ENCODE measurements at regions not wholly inside any gene's neighbourhood (a gene's known extent, or its start where the extent isn't known, plus 50 kb on each side); places are given as distances from the start of the nearest gene placed in this dataset.

- no peaks in the 10 kb centered on the region for H4K20me1 ChIP-seq (ENCODE audit: control insufficient read depth, insufficient read depth, low read depth, low read length)
- peaks cover 17% of the 10 kb centered on the region; the same call in 1 of the 2 replicates for H3K9me3 ChIP-seq (ENCODE audit: control insufficient read depth, insufficient read depth, low read length)
- no peaks in the 10 kb centered on the region for H3K79me2 ChIP-seq (ENCODE audit: control insufficient read depth, low read length)
- H3K27ac ChIP-seq (ENCODE audit: low read depth, low read length), result peak overlapping the region; percentile 46
- peaks cover 31% of the 10 kb centered on the region for H3K4me1 ChIP-seq (ENCODE audit: control insufficient read depth, low read length)
- H3K27me3 ChIP-seq (ENCODE audit: control insufficient read depth, low read length), result no peaks in the 10 kb centered on the region
- peaks cover 23% of the 10 kb centered on the region for H3K36me3 ChIP-seq (ENCODE audit: control insufficient read depth, low read length)
- H3K4me3 ChIP-seq (ENCODE audit: low read length), result no peak overlapping the region
- TF ChIP-seq, protein P1, sequence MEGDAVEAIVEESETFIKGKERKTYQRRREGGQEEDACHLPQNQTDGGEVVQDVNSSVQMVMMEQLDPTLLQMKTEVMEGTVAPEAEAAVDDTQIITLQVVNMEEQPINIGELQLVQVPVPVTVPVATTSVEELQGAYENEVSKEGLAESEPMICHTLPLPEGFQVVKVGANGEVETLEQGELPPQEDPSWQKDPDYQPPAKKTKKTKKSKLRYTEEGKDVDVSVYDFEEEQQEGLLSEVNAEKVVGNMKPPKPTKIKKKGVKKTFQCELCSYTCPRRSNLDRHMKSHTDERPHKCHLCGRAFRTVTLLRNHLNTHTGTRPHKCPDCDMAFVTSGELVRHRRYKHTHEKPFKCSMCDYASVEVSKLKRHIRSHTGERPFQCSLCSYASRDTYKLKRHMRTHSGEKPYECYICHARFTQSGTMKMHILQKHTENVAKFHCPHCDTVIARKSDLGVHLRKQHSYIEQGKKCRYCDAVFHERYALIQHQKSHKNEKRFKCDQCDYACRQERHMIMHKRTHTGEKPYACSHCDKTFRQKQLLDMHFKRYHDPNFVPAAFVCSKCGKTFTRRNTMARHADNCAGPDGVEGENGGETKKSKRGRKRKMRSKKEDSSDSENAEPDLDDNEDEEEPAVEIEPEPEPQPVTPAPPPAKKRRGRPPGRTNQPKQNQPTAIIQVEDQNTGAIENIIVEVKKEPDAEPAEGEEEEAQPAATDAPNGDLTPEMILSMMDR (IDR thresholded peaks at IDR 0.05; ENCODE audit: low read depth, low read length, poor library complexity, severe bottlenecking), result no peak
- no peak for TF ChIP-seq EZH2phosphoT487 (IDR thresholded peaks at IDR 0.05; ENCODE audit: borderline replicate concordance, low read length)
- peak overlapping the region; percentile 64 for H3K4me2 ChIP-seq (ENCODE audit: low read length)
- no peaks in the 10 kb centered on the region for H3K9me2 ChIP-seq (replicated peaks; ENCODE audit: control insufficient read depth, low read length)
- no peaks in the 10 kb centered on the region for H3F3A ChIP-seq (ENCODE audit: control insufficient read depth, insufficient read depth)
Observed at GRCh38 chr1:194829492-194829891, 1643.1 kb upstream of the B3GALT2 start.

DNA sequence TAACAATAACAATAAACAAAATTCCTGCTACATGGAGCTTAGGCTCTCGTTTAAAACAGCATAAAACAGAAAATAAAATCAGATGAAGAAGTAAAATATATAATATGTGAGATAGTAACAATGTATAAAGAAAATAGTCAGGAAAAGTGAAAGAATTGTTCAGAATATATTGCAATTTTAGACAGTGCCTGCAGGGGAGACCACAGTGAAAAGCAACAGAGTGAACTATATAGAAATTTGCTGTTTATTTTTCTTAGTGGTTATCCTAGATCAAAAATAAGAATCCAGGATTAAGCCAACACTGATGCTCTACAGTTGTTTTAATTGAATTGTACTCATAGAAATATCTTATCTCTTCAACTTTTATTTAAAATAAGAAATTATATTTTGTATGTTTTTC is 1639.0 kb upstream of the B3GALT2 start:
- no peaks in the 10 kb centered on the region for H4K20me1 ChIP-seq (ENCODE audit: control insufficient read depth, insufficient read depth, low read depth, low read length)
- H3K4me3 ChIP-seq (ENCODE audit: low read length), result no peak overlapping the region
- H3K27ac ChIP-seq (ENCODE audit: low read depth, low read length), result no peak overlapping the region
- H3K4me1 ChIP-seq (ENCODE audit: control insufficient read depth, low read length), result peaks cover 12% of the 10 kb centered on the region
- H3K4me2 ChIP-seq (ENCODE audit: low read length), result no peak overlapping the region
- H3K9me2 ChIP-seq (replicated peaks; ENCODE audit: control insufficient read depth, low read length), result no peaks in the 10 kb centered on the region
- H3K9me3 ChIP-seq (ENCODE audit: control insufficient read depth, insufficient read depth, low read length), result no peaks in the 10 kb centered on the region
- H3F3A ChIP-seq (ENCODE audit: control insufficient read depth, insufficient read depth), result no peaks in the 10 kb centered on the region
- peaks cover 10% of the 10 kb centered on the region for H3K36me3 ChIP-seq (ENCODE audit: control insufficient read depth, low read length)
- TF ChIP-seq EZH2phosphoT487 (IDR thresholded peaks at IDR 0.05; ENCODE audit: borderline replicate concordance, low read length), result no peak
- TF ChIP-seq, protein P1 (IDR thresholded peaks at IDR 0.05; ENCODE audit: low read depth, low read length, poor library complexity, severe bottlenecking), result peak; percentile 15
- H3K79me2 ChIP-seq (ENCODE audit: control insufficient read depth, low read length), result no peaks in the 10 kb centered on the region
- no peaks in the 10 kb centered on the region for H3K27me3 ChIP-seq (ENCODE audit: control insufficient read depth, low read length)

GRCh38 chr1:194821091-194821490 is 1634.7 kb upstream of the B3GALT2 start:
- H3K4me3 ChIP-seq (ENCODE audit: low read length), result no peak overlapping the region
- H3K4me2 ChIP-seq (ENCODE audit: low read length), result no peak overlapping the region
- no peak overlapping the region for H3K27ac ChIP-seq (ENCODE audit: low read depth, low read length)
- no peaks in the 10 kb centered on the region for H3K4me1 ChIP-seq (ENCODE audit: control insufficient read depth, low read length)
- H3K36me3 ChIP-seq (ENCODE audit: control insufficient read depth, low read length), result no peaks in the 10 kb centered on the region
- no peaks in the 10 kb centered on the region for H3K27me3 ChIP-seq (ENCODE audit: control insufficient read depth, low read length)
- no peaks in the 10 kb centered on the region for H3F3A ChIP-seq (ENCODE audit: control insufficient read depth, insufficient read depth)
- H4K20me1 ChIP-seq (ENCODE audit: control insufficient read depth, insufficient read depth, low read depth, low read length), result no peaks in the 10 kb centered on the region
- no peaks in the 10 kb centered on the region for H3K79me2 ChIP-seq (ENCODE audit: control insufficient read depth, low read length)
- TF ChIP-seq, protein P1 (IDR thresholded peaks at IDR 0.05; ENCODE audit: low read depth, low read length, poor library complexity, severe bottlenecking), result no peak
- no peak for TF ChIP-seq EZH2phosphoT487 (IDR thresholded peaks at IDR 0.05; ENCODE audit: borderline replicate concordance, low read length)
- H3K9me3 ChIP-seq (ENCODE audit: control insufficient read depth, insufficient read depth, low read length), result no peaks in the 10 kb centered on the region
- H3K9me2 ChIP-seq (replicated peaks; ENCODE audit: control insufficient read depth, low read length), result no peaks in the 10 kb centered on the region
